ENCODE measurements at regions not wholly inside any gene's neighbourhood (a gene's known extent, or its start where the extent isn't known, plus 50 kb on each side); places are given as distances from the start of the nearest gene placed in this dataset.
"Not testable (repeated sequence)": the region's sequence is repeated elsewhere in the genome, so short reads cannot be mapped to it uniquely, and the experiment has no call there.

GRCh38 chr20:26373066-26373465 is 676.4 kb upstream of the ZNF337 start:
- not testable (repeated sequence) for H3K27me3 ChIP-seq, H3K4me3 ChIP-seq, DNase-seq, H3K4me1 ChIP-seq, H3K36me3 ChIP-seq, H3K27ac ChIP-seq, H3K9me3 ChIP-seq

- no peak overlapping the region for H3K27ac ChIP-seq
- no peaks in the 10 kb centered on the region for H3K9me3 ChIP-seq
- no peaks in the 10 kb centered on the region for H3K4me1 ChIP-seq
- no peak for DNase-seq
- TF ChIP-seq POLR2A (IDR thresholded peaks at IDR 0.05) = no peak
- TF ChIP-seq CTCF (IDR thresholded peaks at IDR 0.05) = no peak
- no peak overlapping the region for H3K4me3 ChIP-seq
- no peaks in the 10 kb centered on the region for H3K27me3 ChIP-seq
- no peaks in the 10 kb centered on the region for H3K36me3 ChIP-seq
Measured at GRCh38 chr20:26354511-26354910, 657.9 kb upstream of the ZNF337 start.

GRCh38 chr20:26347396-26347795 is 650.7 kb upstream of the ZNF337 start:
- DNase-seq = no peak
- H3K27me3 ChIP-seq = no peaks in the 10 kb centered on the region
- no peak overlapping the region for H3K4me3 ChIP-seq
- TF ChIP-seq POLR2A (IDR thresholded peaks at IDR 0.05) (no peak), CTCF (IDR thresholded peaks at IDR 0.05) (no peak)
- H3K9me3 ChIP-seq = no peaks in the 10 kb centered on the region
- no peak overlapping the region for H3K27ac ChIP-seq
- no peaks in the 10 kb centered on the region for H3K4me1 ChIP-seq
- no peaks in the 10 kb centered on the region for H3K36me3 ChIP-seq

- H3K27ac ChIP-seq, H3K36me3 ChIP-seq, H3K27me3 ChIP-seq, H3K4me1 ChIP-seq, DNase-seq, H3K4me3 ChIP-seq, H3K9me3 ChIP-seq: not testable (repeated sequence)
Measured at GRCh38 chr20:26340460-26341065, 643.9 kb upstream of the ZNF337 start.

- no peak overlapping the region for H3K4me3 ChIP-seq
- H3K9me3 ChIP-seq = no peaks in the 10 kb centered on the region
- no peaks in the 10 kb centered on the region for H3K36me3 ChIP-seq
- no peaks in the 10 kb centered on the region for H3K4me1 ChIP-seq
- H3K27me3 ChIP-seq = no peaks in the 10 kb centered on the region
- TF ChIP-seq POLR2A (IDR thresholded peaks at IDR 0.05) (no peak), CTCF (IDR thresholded peaks at IDR 0.05) (no peak)
- no peak overlapping the region for H3K27ac ChIP-seq
- no peak for DNase-seq
Measured at GRCh38 chr20:26324177-26324576, 627.5 kb upstream of the ZNF337 start.

GRCh38 chr20:26315054-26315453 is 618.4 kb upstream of the ZNF337 start:
- H3K27ac ChIP-seq = no peak overlapping the region
- TF ChIP-seq CTCF (IDR thresholded peaks at IDR 0.05) = no peak
- no peak for TF ChIP-seq POLR2A (IDR thresholded peaks at IDR 0.05)
- H3K27me3 ChIP-seq = no peaks in the 10 kb centered on the region
- no peaks in the 10 kb centered on the region for H3K9me3 ChIP-seq
- H3K4me1 ChIP-seq = no peaks in the 10 kb centered on the region
- no peak for DNase-seq
- no peaks in the 10 kb centered on the region for H3K36me3 ChIP-seq
- no peak overlapping the region for H3K4me3 ChIP-seq

GRCh38 chr20:26309720-26310119 is 613.1 kb upstream of the ZNF337 start:
- H3K4me3 ChIP-seq, H3K27me3 ChIP-seq, H3K9me3 ChIP-seq, DNase-seq, H3K36me3 ChIP-seq, H3K4me1 ChIP-seq, H3K27ac ChIP-seq: not testable (repeated sequence)

Data from Peyer's patch (tissue), 4 donors.